Esophagus muscularis mucosa (tissue), 3 donors: ENCODE measurements at regions not wholly inside any gene's neighbourhood (a gene's known extent, or its start where the extent isn't known, plus 50 kb on each side); places are given as distances from the start of the nearest gene placed in this dataset.

Experiments used
- CTCF ChIP-seq, 3 experiments: fragments of 200-600 bp in 2 of 3; fragments of 450-650 bp in 1 of 3; sonication (generic) in 2 of 3; IDR thresholded peaks; one replicate each; pipeline ENCODE4 v1.5.1; 2017 to 2019; ENCODE audit warnings: antibody characterized with exemption in 3 of 3, mild to moderate bottlenecking in 2 of 3, moderate library complexity in 1 of 3
- POLR2AphosphoS5 ChIP-seq, 2 donors: sonication (generic); formaldehyde crosslinking; IDR thresholded peaks; one replicate each; pipeline ENCODE4 v1.6.1; 2017; ENCODE audit warnings: antibody characterized with exemption in 2 of 2

GRCh38 chrX:125475482-125475881, 155.8 kb downstream of the TEX13C start:
- TF ChIP-seq POLR2AphosphoS5 (IDR thresholded peaks at IDR 0.05), result no peak
- TF ChIP-seq CTCF (IDR thresholded peaks at IDR 0.05), result no peak
